ENCODE measurements at regions not wholly inside any gene's neighbourhood (a gene's known extent, or its start where the extent isn't known, plus 50 kb on each side); places are given as distances from the start of the nearest gene placed in this dataset.

- Histone ChIP-seq H3K9me2 (ENCODE audit: insufficient read depth) (no peaks in the 10 kb centered on the region), H4K20me1 (replicated peaks; ENCODE audit: insufficient read depth) (0 out of 2 replicates have a peak, but pooled peaks cover 3% of the 10 kb centered on the region), H3K27ac (ENCODE audit: low read depth) (no peak overlapping the region), H3K36me3 (ENCODE audit: insufficient read depth) (no peaks in the 10 kb centered on the region), H3K27me3 (ENCODE audit: insufficient read depth) (no peaks in the 10 kb centered on the region), H3K4me3 (no peak overlapping the region), H2AFZ (no peak overlapping the region), H3K4me2 (no peak overlapping the region), H3F3A (replicated peaks; ENCODE audit: low read depth) (no peaks in the 10 kb centered on the region), H3K4me1 (ENCODE audit: insufficient read depth) (no peaks in the 10 kb centered on the region; the same call in 1 of the 2 replicates), H3K79me2 (replicated peaks; ENCODE audit: insufficient read depth) (no peaks in the 10 kb centered on the region)
- Mint-ChIP-seq H3K4me3 (no peak overlapping the region), H3K4me1 (peaks cover 22% of the 10 kb centered on the region), H3K9me3 (peaks cover 5% of the 10 kb centered on the region), H3K27me3 (ENCODE audit: insufficient read depth, low read depth, poor library complexity) (peaks cover 5% of the 10 kb centered on the region), H3K27ac (no peak overlapping the region), H3K36me3 (ENCODE audit: low read depth) (peaks cover 49% of the 10 kb centered on the region)
- TF ChIP-seq POLR2AphosphoS5 (IDR thresholded peaks at IDR 0.05; ENCODE audit: low read depth) (no peak), ZNF114 (CRISPR knock-in tag; IDR thresholded peaks at IDR 0.05) (no peak), CREB1 (CRISPR knock-in tag; IDR thresholded peaks at IDR 0.05; ENCODE audit: low read depth) (no peak), EZH2 (IDR thresholded peaks at IDR 0.05; ENCODE audit: low read depth, unreplicated experiment) (no peak), ZNF331 (CRISPR knock-in tag; IDR thresholded peaks at IDR 0.05; ENCODE audit: low read depth) (no peak), EZH2phosphoT487 (IDR thresholded peaks at IDR 0.05; ENCODE audit: unreplicated experiment) (no peak), ZNF462 (CRISPR knock-in tag; IDR thresholded peaks at IDR 0.05) (no peak), NANOG (IDR thresholded peaks at IDR 0.05; ENCODE audit: borderline replicate concordance) (no peak), JUNB (IDR thresholded peaks at IDR 0.05; ENCODE audit: unreplicated experiment) (no peak), ETS1 (IDR thresholded peaks at IDR 0.05) (no peak), REST (IDR thresholded peaks at IDR 0.05; ENCODE audit: unreplicated experiment) (no peak), STAT1 (IDR thresholded peaks at IDR 0.05; ENCODE audit: unreplicated experiment) (no peak), CTCF (conservative IDR thresholded peaks at IDR 0.05; ENCODE audit: low read depth in 2 of 2) (no peak)
- DNase-seq (ENCODE audit: low spot score) (no peak), ATAC-seq (no peak)
Observed at GRCh38 chr11:70889411-70889810, 363.0 kb downstream of the SHANK2 start.

All from GM23338 (cell line).